LNCaP clone FGC (cell line): ENCODE measurements at regions not wholly inside any gene's neighbourhood (a gene's known extent, or its start where the extent isn't known, plus 50 kb on each side); places are given as distances from the start of the nearest gene placed in this dataset.

ENCODE experiments used
- DNase-seq: peaks from one replicate; pipeline ENCODE4 v3.0.0-alpha.2; 2011; ENCODE audit warnings: low read depth
- H3K4me3 ChIP-seq: 2 replicates; pipeline ENCODE4 v1.5.1; 2011; ENCODE audit warnings: mild to moderate bottlenecking, low read depth, low read length, control low read depth
- TF ChIP-seq, protein P1 (sequence below): IDR thresholded peaks from 2 replicates; pipeline ENCODE4 v1.5.1; 2012; ENCODE audit warnings: mild to moderate bottlenecking; ENCODE audit not compliant: control insufficient read depth, insufficient read depth; ENCODE audit errors: extremely low read depth

- TF ChIP-seq, protein P1, sequence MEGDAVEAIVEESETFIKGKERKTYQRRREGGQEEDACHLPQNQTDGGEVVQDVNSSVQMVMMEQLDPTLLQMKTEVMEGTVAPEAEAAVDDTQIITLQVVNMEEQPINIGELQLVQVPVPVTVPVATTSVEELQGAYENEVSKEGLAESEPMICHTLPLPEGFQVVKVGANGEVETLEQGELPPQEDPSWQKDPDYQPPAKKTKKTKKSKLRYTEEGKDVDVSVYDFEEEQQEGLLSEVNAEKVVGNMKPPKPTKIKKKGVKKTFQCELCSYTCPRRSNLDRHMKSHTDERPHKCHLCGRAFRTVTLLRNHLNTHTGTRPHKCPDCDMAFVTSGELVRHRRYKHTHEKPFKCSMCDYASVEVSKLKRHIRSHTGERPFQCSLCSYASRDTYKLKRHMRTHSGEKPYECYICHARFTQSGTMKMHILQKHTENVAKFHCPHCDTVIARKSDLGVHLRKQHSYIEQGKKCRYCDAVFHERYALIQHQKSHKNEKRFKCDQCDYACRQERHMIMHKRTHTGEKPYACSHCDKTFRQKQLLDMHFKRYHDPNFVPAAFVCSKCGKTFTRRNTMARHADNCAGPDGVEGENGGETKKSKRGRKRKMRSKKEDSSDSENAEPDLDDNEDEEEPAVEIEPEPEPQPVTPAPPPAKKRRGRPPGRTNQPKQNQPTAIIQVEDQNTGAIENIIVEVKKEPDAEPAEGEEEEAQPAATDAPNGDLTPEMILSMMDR: no peak
- DNase-seq: no peak
- H3K4me3 ChIP-seq: no peak overlapping the region
Observed at GRCh38 chr2:133690780-133691179, 122.5 kb upstream of the NCKAP5 start.

GRCh38 chr2:133691336-133691735 is 123.1 kb upstream of the NCKAP5 start:
- H3K4me3 ChIP-seq: no peak overlapping the region
- DNase-seq: no peak
- TF ChIP-seq, protein P1: no peak

DNA sequence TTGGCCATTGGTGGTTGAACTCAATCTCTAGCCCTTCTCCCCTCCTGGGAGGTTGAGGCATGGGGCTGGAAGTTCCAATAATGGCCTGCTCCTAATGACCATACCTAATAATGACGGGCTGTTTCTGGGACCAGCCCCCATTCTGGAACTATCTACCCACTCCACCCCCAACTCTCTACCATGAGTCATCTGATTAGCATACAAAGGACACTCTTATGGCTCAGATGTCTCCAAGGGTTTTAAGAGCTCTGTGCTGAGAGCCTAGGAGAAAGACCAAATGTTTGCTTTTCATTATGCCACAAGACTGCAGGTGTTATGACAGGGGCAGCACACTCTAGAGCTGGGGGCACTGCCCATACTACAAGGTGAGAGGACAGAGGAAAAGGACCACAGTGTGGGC is 137.0 kb upstream of the NCKAP5 start:
- DNase-seq: no peak
- TF ChIP-seq, protein P1: no peak

GRCh38 chr2:133710613-133711012 is 142.3 kb upstream of the NCKAP5 start:
- TF ChIP-seq, protein P1: no peak
- no peak overlapping the region for H3K4me3 ChIP-seq
- DNase-seq: no peak

More for the DNA sequence above, 137.0 kb upstream of the NCKAP5 start:
- H3K4me3 ChIP-seq: no peak overlapping the region

- TF ChIP-seq, protein P1: no peak
- no peak overlapping the region for H3K4me3 ChIP-seq
- no peak for DNase-seq
Observed at GRCh38 chr2:133711201-133711600, 142.9 kb upstream of the NCKAP5 start.

DNA sequence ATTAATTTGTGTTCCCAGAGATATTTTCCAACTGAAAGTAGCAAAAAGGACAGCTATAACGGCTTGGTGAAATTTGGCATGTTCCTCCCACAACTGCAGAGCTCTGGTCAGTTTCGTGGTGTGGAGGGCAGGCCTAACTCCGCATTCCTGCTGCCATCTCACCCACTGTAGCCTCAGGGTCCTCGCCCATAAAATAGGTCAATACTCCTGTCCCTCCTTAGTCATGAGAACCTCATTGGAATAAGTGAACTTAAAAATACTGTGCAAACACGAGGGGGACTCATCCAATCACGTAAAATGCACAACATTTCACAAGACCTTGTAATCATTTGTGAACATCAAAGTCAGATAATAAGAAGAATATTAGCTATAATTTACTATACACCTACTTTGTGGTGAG is 143.5 kb upstream of the NCKAP5 start:
- no peak for DNase-seq
- H3K4me3 ChIP-seq: no peak overlapping the region
- TF ChIP-seq, protein P1: no peak

DNA sequence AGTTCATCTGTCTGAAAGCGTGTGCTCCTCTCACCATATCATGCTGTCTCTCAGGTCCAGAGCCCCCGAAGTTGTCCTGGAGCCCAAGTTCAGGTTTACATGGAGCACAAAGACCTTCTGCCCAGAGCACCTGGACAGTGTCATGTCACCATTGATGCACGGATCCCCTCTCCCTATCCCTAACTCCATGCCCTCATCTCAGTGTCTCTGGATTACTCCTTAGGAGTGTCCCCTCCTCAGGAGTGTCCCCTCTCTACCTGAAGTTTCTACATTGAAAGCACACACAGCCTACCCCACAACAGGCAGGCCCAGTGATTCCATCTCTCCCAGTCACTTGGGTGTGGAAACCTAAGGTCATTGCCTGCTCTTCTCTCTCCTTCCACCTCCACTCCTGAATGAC is 144.1 kb upstream of the NCKAP5 start:
- TF ChIP-seq, protein P1: no peak
- no peak for DNase-seq
- no peak overlapping the region for H3K4me3 ChIP-seq
